ES-I3 (cell line): ENCODE measurements at regions not wholly inside any gene's neighbourhood (a gene's known extent, or its start where the extent isn't known, plus 50 kb on each side); places are given as distances from the start of the nearest gene placed in this dataset.
"Not testable (repeated sequence)": the region's sequence is repeated elsewhere in the genome, so short reads cannot be mapped to it uniquely, and the experiment has no call there.

ENCODE experiments used
- H3K36me3 ChIP-seq: 2 replicates; pipeline ENCODE4 v1.6.1; 2013; ENCODE audit warnings: mild to moderate bottlenecking, low read length, control low read depth, moderate library complexity; ENCODE audit not compliant: insufficient read depth
- H3K4me1 ChIP-seq: 2 replicates; pipeline ENCODE4 v1.6.1; 2013; ENCODE audit warnings: mild to moderate bottlenecking, control low read depth, low read length; ENCODE audit not compliant: insufficient read depth
- H3K9ac ChIP-seq: 2 replicates; pipeline ENCODE4 v1.6.1; 2013; ENCODE audit warnings: low read depth, mild to moderate bottlenecking, low read length, moderate library complexity
- H3K9me3 ChIP-seq: 2 replicates; pipeline ENCODE4 v1.6.1; 2013; ENCODE audit warnings: mild to moderate bottlenecking, low read length, moderate library complexity; ENCODE audit not compliant: control insufficient read depth, insufficient read depth

- Histone ChIP-seq H3K36me3 (no peaks in the 10 kb centered on the region), H3K9ac (no peak overlapping the region), H3K9me3 (no peaks in the 10 kb centered on the region), H3K4me1 (peaks cover 11% of the 10 kb centered on the region; the same call in 1 of the 2 replicates)
Measured at GRCh38 chr9:115328677-115329076, 210.7 kb upstream of the TNC start.

- peaks cover 3% of the 10 kb centered on the region; the same call in 1 of the 2 replicates for H3K9me3 ChIP-seq
- no peak overlapping the region for H3K9ac ChIP-seq
- H3K36me3 ChIP-seq: peaks cover 2% of the 10 kb centered on the region; the same call in 1 of the 2 replicates
- peaks cover 5% of the 10 kb centered on the region; the same call in 1 of the 2 replicates for H3K4me1 ChIP-seq
Measured at GRCh38 chr9:115333277-115334070, 215.5 kb upstream of the TNC start.

DNA sequence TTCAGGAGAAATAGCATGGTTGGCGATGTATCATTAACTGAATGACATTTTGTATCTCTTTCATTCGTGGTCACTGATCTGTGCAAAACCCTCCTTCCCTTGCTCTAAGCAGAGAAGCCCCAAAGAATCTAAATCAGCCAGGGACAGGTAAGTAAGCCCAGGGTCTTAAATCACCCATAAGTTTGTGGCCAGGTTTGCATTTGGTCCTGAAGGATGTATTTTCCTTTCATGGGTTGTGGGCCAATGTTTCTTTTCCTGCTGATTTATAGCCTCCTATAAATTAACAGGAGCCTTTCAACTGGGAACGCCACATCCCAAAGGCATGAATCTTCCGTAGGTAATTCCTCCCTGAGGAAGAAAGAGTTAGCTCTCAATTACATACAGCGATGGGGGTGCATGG is 217.5 kb upstream of the TNC start:
- Histone ChIP-seq H3K9me3 (peaks cover 3% of the 10 kb centered on the region; the same call in 1 of the 2 replicates), H3K9ac (no peak overlapping the region), H3K4me1 (no peaks in the 10 kb centered on the region), H3K36me3 (peaks cover 2% of the 10 kb centered on the region; the same call in 1 of the 2 replicates)

- 0 out of 2 replicates have a peak, but pooled peaks cover 4% of the 10 kb centered on the region for H3K4me1 ChIP-seq
- H3K36me3 ChIP-seq: peaks cover 2% of the 10 kb centered on the region; the same call in 1 of the 2 replicates
- H3K9ac ChIP-seq: no peak overlapping the region
- peaks cover 3% of the 10 kb centered on the region; the same call in 1 of the 2 replicates for H3K9me3 ChIP-seq
Measured at GRCh38 chr9:115340314-115340713, 222.4 kb upstream of the TNC start.

- Histone ChIP-seq H3K9me3 (no peaks in the 10 kb centered on the region), H3K9ac (no peak overlapping the region), H3K4me1 (0 out of 2 replicates have a peak, but pooled peaks cover 4% of the 10 kb centered on the region), H3K36me3 (no peaks in the 10 kb centered on the region)
Measured at GRCh38 chr9:115341426-115341825, 223.5 kb upstream of the TNC start.

DNA sequence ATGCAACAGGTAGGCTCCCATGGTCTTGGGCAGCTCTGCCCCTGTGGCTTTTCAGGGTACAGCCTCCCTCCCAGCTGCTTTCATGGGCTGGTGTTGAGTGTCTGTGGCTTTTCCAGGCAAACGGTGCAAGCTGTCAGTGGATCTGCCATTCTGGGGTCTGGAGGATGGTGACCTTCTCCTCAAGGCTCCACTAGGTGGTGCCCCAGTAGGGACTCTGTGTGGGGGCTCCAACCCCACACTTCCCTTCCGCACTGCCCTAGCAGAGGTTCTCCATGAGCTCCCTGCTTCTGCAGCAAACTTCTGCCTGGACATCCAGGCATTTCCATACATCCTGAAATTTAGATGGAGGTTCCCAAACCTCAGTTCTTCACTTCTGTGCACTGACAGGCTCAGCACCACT is 229.8 kb upstream of the TNC start:
- not testable (repeated sequence) for H3K36me3 ChIP-seq, H3K9ac ChIP-seq, H3K4me1 ChIP-seq
- H3K9me3 ChIP-seq: peaks cover 11% of the 10 kb centered on the region; the same call in 1 of the 2 replicates

- H3K9me3 ChIP-seq: peaks cover 11% of the 10 kb centered on the region; the same call in 1 of the 2 replicates
- H3K9ac ChIP-seq, H3K4me1 ChIP-seq, H3K36me3 ChIP-seq: not testable (repeated sequence)
Measured at GRCh38 chr9:115348936-115349335, 231.0 kb upstream of the TNC start.

DNA sequence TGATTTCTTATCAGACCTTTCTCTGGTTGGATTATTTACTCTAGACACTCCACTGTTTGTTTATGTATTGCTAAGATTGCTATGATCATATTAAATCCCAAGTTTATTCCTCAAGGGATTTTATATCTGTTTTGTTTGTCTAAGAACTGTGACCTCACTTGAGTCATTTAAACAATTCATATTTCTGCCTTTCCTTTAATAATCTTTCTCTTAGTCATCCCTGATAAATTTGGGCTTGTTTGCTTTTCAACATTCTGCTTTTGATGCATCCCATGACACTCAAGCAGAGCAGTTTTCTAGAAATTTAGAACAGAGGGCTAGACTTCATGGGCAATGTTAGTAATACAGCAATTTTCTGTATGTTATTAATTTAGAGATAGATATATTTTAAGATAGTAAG is 231.6 kb upstream of the TNC start:
- Histone ChIP-seq H3K9ac (no peak overlapping the region), H3K9me3 (peaks cover 11% of the 10 kb centered on the region; the same call in 1 of the 2 replicates), H3K4me1 (no peaks in the 10 kb centered on the region), H3K36me3 (no peaks in the 10 kb centered on the region; the same call in 1 of the 2 replicates)

GRCh38 chr9:115350548-115350947 is 232.6 kb upstream of the TNC start:
- no peaks in the 10 kb centered on the region; the same call in 1 of the 2 replicates for H3K36me3 ChIP-seq
- H3K9ac ChIP-seq: no peak overlapping the region
- H3K4me1 ChIP-seq: no peaks in the 10 kb centered on the region
- H3K9me3 ChIP-seq: peaks cover 11% of the 10 kb centered on the region; the same call in 1 of the 2 replicates

DNA sequence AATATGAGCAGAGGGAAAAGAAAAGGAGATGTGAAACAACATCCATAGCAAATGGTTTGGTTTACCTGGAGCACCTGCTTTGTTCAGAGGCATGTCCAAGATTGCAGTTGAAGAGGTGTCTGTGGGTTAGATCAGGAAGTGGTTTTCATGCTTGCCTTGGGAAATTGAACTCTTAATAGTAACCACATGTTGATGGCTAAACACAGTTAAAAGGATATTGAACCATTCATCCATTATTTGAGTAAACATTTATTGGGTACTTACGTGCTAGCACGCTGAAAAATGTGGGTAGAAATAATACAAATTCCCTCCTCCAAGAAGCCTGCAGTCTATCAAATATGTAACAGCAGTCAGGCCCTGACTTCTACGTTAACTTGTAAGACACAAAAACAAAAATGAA is 235.7 kb upstream of the TNC start:
- no peaks in the 10 kb centered on the region; the same call in 1 of the 2 replicates for H3K36me3 ChIP-seq
- no peaks in the 10 kb centered on the region for H3K4me1 ChIP-seq
- no peak overlapping the region for H3K9ac ChIP-seq
- H3K9me3 ChIP-seq: peaks cover 6% of the 10 kb centered on the region; the same call in 1 of the 2 replicates

GRCh38 chr9:115357821-115358220 is 239.9 kb upstream of the TNC start:
- Histone ChIP-seq H3K36me3 (no peaks in the 10 kb centered on the region), H3K9me3 (no peaks in the 10 kb centered on the region), H3K9ac (no peak overlapping the region), H3K4me1 (peaks cover 10% of the 10 kb centered on the region; the same call in 1 of the 2 replicates)

- H3K36me3 ChIP-seq: no peaks in the 10 kb centered on the region
- H3K9ac ChIP-seq: no peak overlapping the region
- peaks cover 10% of the 10 kb centered on the region; the same call in 1 of the 2 replicates for H3K4me1 ChIP-seq
- H3K9me3 ChIP-seq: no peaks in the 10 kb centered on the region
Measured at GRCh38 chr9:115359017-115359780, 241.2 kb upstream of the TNC start.

DNA sequence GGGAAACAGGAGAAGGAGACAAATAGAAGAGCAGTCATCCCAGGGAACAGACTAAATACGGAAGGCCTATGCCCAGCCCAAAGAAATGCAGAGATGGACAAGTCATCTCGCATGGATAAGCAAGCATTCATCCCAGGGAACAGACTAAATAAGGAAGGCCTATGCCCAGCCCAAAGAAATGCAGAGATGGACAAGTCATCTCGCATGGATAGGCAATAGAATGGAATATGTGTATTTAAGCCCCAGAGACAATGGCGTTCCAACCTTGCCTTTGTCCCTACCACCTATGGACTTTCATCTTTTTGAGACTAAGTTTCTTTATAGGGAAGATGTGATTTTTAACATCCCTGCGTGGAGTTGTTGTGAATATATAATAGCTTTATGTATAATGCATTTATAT is 242.2 kb upstream of the TNC start:
- Histone ChIP-seq H3K9me3 (no peaks in the 10 kb centered on the region), H3K9ac (no peak overlapping the region), H3K4me1 (peaks cover 10% of the 10 kb centered on the region; the same call in 1 of the 2 replicates), H3K36me3 (no peaks in the 10 kb centered on the region)

DNA sequence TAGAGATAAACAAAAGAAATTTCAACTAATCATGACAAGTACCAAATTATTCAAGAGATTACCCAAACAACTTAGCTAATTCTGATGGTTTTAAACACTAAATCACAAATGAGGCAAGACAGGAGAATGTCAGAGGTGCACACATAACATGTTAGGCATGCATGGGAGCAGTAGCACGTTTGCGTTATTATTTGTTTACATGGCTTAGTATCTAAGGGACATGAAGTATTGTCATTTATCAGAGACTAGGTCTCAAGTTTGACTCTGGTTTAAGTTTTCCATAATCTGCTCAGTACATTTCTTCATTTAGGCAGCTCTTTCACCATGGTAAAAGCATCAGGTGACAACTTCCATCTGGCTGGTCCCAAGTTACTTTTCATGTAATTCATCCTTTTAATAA is 244.1 kb upstream of the TNC start:
- no peaks in the 10 kb centered on the region for H3K9me3 ChIP-seq
- H3K9ac ChIP-seq: no peak overlapping the region
- no peaks in the 10 kb centered on the region for H3K36me3 ChIP-seq
- peaks cover 10% of the 10 kb centered on the region; the same call in 1 of the 2 replicates for H3K4me1 ChIP-seq
